Upper lobe of left lung (tissue), 6 donors: ENCODE measurements at regions not wholly inside any gene's neighbourhood (a gene's known extent, or its start where the extent isn't known, plus 50 kb on each side); places are given as distances from the start of the nearest gene placed in this dataset.

ENCODE experiments used
- ATAC-seq, 2 donors: fragments of 200-7000 bp; cut with Tn5 transposase; one replicate each; pipeline ENCODE4 v1.9.1; 2022; ENCODE audit warnings: mild to moderate bottlenecking in 2 of 2, moderate library complexity in 2 of 2; ENCODE audit not compliant: low FRiP score in 2 of 2
- DNase-seq, 2 donors: peaks; one replicate each; pipeline ENCODE4 v3.0.0-alpha.2; 2019 to 2020
- H3K27ac ChIP-seq, 4 donors: fragments of 200-600 bp; sonication (generic); one replicate each; pipeline ENCODE4 v1.5.1; 2016 to 2019
- H3K27me3 ChIP-seq, 4 donors: fragments of 200-600 bp; sonication (generic); one replicate each; pipeline ENCODE4 v1.5.1; 2017 to 2019
- H3K36me3 ChIP-seq, 4 donors: fragments of 200-600 bp; sonication (generic); one replicate each; pipeline ENCODE4 v1.5.1; 2016 to 2019
- H3K4me1 ChIP-seq, 4 donors: fragments of 200-600 bp; sonication (generic); one replicate each; pipeline ENCODE4 v1.5.1; 2018 to 2019
- H3K4me3 ChIP-seq, 4 donors: fragments of 200-600 bp; sonication (generic); one replicate each; pipeline ENCODE4 v1.5.1; 2017 to 2019; ENCODE audit warnings: mild to moderate bottlenecking in 2 of 4, moderate library complexity in 1 of 4
- H3K9me3 ChIP-seq, 4 donors: fragments of 200-600 bp; sonication (generic); one replicate each; pipeline ENCODE4 v1.5.1; 2018 to 2019
- CTCF ChIP-seq, 6 experiments: fragments of 450-650 bp in 4 of 6; fragments of 200-600 bp in 2 of 6; sonication (generic) in 2 of 6; IDR thresholded peaks; one replicate each; pipeline ENCODE4 v1.5.1; 2016 to 2019; ENCODE audit warnings: antibody characterized with exemption in 6 of 6
- EP300 ChIP-seq, 4 donors: sonication (generic); formaldehyde crosslinking; IDR thresholded peaks; one replicate each; pipeline ENCODE4 v1.5.1; 2017; ENCODE audit warnings: antibody characterized with exemption in 4 of 4, control low read depth in 2 of 4
- POLR2A ChIP-seq, 4 donors: fragments of 450-650 bp; IDR thresholded peaks; one replicate each; pipeline ENCODE4 v1.5.1; 2016 to 2017; ENCODE audit warnings: antibody characterized with exemption in 4 of 4, mild to moderate bottlenecking in 2 of 4
- POLR2AphosphoS5 ChIP-seq, 2 donors: sonication (generic); formaldehyde crosslinking; IDR thresholded peaks; one replicate each; pipeline ENCODE4 v1.5.1; 2017; ENCODE audit warnings: antibody characterized with exemption in 2 of 2
- WGBS, 2 donors: methylation state at CpG; one replicate each; pipeline ENCODE4 v1.1.5; 2017 to 2018; 5-methylcytosine and 5-hydroxymethylcytosine counted together
- donor health status: DM: no; HTN: no; CAD: no; lungs with moderate emphysema.
- donor health status: DM: no; HTN: yes; CAD: no; lungs with severe emphysema.

- Histone ChIP-seq H3K4me1 (no peaks in the 10 kb centered on the region), H3K9me3 (no peaks in the 10 kb centered on the region), H3K4me3 (no peak overlapping the region), H3K27ac (no peak overlapping the region), H3K27me3 (no peaks in the 10 kb centered on the region), H3K36me3 (no peaks in the 10 kb centered on the region)
- no peak for DNase-seq
- no peak for ATAC-seq
- TF ChIP-seq EP300 (IDR thresholded peaks at IDR 0.05) (no peak), CTCF (IDR thresholded peaks at IDR 0.05) (no peak), POLR2AphosphoS5 (IDR thresholded peaks at IDR 0.05) (no peak), POLR2A (IDR thresholded peaks at IDR 0.05) (no peak)
- 67 to 78% methylated on average over 1 of the region's 1 CpG for WGBS, 2 donors
Observed at GRCh38 chr4:165656399-165656798, 216.6 kb upstream of the TLL1 start.

- no peaks in the 10 kb centered on the region for H3K36me3 ChIP-seq
- DNase-seq, result no peak
- TF ChIP-seq EP300 (IDR thresholded peaks at IDR 0.05), result no peak
- no peak for TF ChIP-seq POLR2A (IDR thresholded peaks at IDR 0.05)
- TF ChIP-seq POLR2AphosphoS5 (IDR thresholded peaks at IDR 0.05), result no peak
- TF ChIP-seq CTCF (IDR thresholded peaks at IDR 0.05), result no peak
Observed at GRCh38 chr4:165656829-165657490, 216.1 kb upstream of the TLL1 start.

GRCh38 chr4:165662341-165662740 is 210.7 kb upstream of the TLL1 start:
- 61 to 74% methylated on average over 2 of the region's 2 CpGs for WGBS, 2 donors
- H3K36me3 ChIP-seq, result no peaks in the 10 kb centered on the region
- ATAC-seq (no peak), DNase-seq (no peak)
- no peaks in the 10 kb centered on the region for H3K27me3 ChIP-seq
- no peak overlapping the region for H3K4me3 ChIP-seq
- TF ChIP-seq POLR2A (IDR thresholded peaks at IDR 0.05) (no peak), EP300 (IDR thresholded peaks at IDR 0.05) (no peak), POLR2AphosphoS5 (IDR thresholded peaks at IDR 0.05) (no peak), CTCF (IDR thresholded peaks at IDR 0.05) (no peak)
- no peaks in the 10 kb centered on the region for H3K4me1 ChIP-seq
- no peaks in the 10 kb centered on the region for H3K9me3 ChIP-seq
- no peak overlapping the region for H3K27ac ChIP-seq

More at GRCh38 chr4:165656829-165657490, 216.1 kb upstream of the TLL1 start:
- no peak for ATAC-seq
- H3K27ac ChIP-seq, result no peak overlapping the region
- H3K27me3 ChIP-seq, result no peaks in the 10 kb centered on the region
- no peaks in the 10 kb centered on the region for H3K9me3 ChIP-seq
- WGBS, 2 donors, result 66 to 75% methylated on average over 4 of the region's 4 CpGs
- no peaks in the 10 kb centered on the region for H3K4me1 ChIP-seq
- H3K4me3 ChIP-seq, result no peak overlapping the region

GRCh38 chr4:165663411-165663810 is 209.6 kb upstream of the TLL1 start:
- H3K27me3 ChIP-seq, result no peaks in the 10 kb centered on the region
- DNase-seq (no peak), ATAC-seq (no peak)
- H3K36me3 ChIP-seq, result no peaks in the 10 kb centered on the region
- no peak overlapping the region for H3K4me3 ChIP-seq
- H3K27ac ChIP-seq, result no peak overlapping the region
- TF ChIP-seq POLR2A (IDR thresholded peaks at IDR 0.05), result no peak
- TF ChIP-seq POLR2AphosphoS5 (IDR thresholded peaks at IDR 0.05), result no peak
- no peak for TF ChIP-seq EP300 (IDR thresholded peaks at IDR 0.05)
- TF ChIP-seq CTCF (IDR thresholded peaks at IDR 0.05), result no peak
- H3K9me3 ChIP-seq, result no peaks in the 10 kb centered on the region
- H3K4me1 ChIP-seq, result no peaks in the 10 kb centered on the region

GRCh38 chr4:165666836-165667235 is 206.2 kb upstream of the TLL1 start:
- H3K4me3 ChIP-seq, result no peak overlapping the region
- no peak overlapping the region for H3K27ac ChIP-seq
- no peaks in the 10 kb centered on the region for H3K4me1 ChIP-seq
- DNase-seq (no peak), ATAC-seq (no peak)
- no peaks in the 10 kb centered on the region for H3K27me3 ChIP-seq
- no peaks in the 10 kb centered on the region for H3K36me3 ChIP-seq
- 90 to 91% methylated on average over 5 of the region's 5 CpGs for WGBS, 2 donors
- TF ChIP-seq POLR2A (IDR thresholded peaks at IDR 0.05) (no peak), CTCF (IDR thresholded peaks at IDR 0.05) (no peak), EP300 (IDR thresholded peaks at IDR 0.05) (no peak), POLR2AphosphoS5 (IDR thresholded peaks at IDR 0.05) (no peak)
- H3K9me3 ChIP-seq, result no peaks in the 10 kb centered on the region
